A673 (cell line): ENCODE measurements at regions not wholly inside any gene's neighbourhood (a gene's known extent, or its start where the extent isn't known, plus 50 kb on each side); places are given as distances from the start of the nearest gene placed in this dataset.

ENCODE experiments used
- EZH2 ChIP-seq: fragments of 200-600 bp; sonication (generic); IDR thresholded peaks from 2 replicates; pipeline ENCODE4 v1.6.1; 2017; ENCODE audit warnings: borderline replicate concordance, low read depth, mild to moderate bottlenecking, mixed read lengths, antibody characterized with exemption, low read length; ENCODE audit not compliant: poor library complexity, severe bottlenecking
- TF ChIP-seq, protein P1 (sequence below): fragments of 300-800, 200-600 bp; sonication (generic); conservative IDR thresholded peaks from 2 replicates; pipeline ENCODE4 v1.5.1; 2017; ENCODE audit warnings: low read depth, mild to moderate bottlenecking, antibody characterized with exemption, low read length, moderate library complexity, mixed read lengths

DNA sequence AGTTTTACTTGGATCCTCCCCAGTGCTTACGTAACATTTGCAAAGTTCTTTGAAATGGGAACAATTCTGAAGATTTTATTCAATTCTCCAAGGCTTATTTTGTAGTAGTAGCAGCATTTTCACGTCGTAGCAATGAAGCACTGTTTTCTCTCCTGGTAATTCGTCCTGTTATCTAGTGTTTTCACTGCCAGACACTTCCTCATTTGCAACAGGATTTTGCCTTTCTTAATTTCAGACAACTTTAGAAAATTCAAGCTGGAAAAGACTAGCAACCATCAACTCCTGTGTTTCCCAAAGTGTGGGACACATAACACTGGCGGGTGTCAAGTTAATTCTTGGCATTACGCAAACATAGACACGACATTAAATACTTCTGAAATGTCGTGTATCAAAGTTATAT, 131.6 kb downstream of the CHD9NB start:
- TF ChIP-seq, protein P1, sequence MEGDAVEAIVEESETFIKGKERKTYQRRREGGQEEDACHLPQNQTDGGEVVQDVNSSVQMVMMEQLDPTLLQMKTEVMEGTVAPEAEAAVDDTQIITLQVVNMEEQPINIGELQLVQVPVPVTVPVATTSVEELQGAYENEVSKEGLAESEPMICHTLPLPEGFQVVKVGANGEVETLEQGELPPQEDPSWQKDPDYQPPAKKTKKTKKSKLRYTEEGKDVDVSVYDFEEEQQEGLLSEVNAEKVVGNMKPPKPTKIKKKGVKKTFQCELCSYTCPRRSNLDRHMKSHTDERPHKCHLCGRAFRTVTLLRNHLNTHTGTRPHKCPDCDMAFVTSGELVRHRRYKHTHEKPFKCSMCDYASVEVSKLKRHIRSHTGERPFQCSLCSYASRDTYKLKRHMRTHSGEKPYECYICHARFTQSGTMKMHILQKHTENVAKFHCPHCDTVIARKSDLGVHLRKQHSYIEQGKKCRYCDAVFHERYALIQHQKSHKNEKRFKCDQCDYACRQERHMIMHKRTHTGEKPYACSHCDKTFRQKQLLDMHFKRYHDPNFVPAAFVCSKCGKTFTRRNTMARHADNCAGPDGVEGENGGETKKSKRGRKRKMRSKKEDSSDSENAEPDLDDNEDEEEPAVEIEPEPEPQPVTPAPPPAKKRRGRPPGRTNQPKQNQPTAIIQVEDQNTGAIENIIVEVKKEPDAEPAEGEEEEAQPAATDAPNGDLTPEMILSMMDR = no peak
- no peak for TF ChIP-seq EZH2
